COLO829 (cell line): ENCODE measurements at regions not wholly inside any gene's neighbourhood (a gene's known extent, or its start where the extent isn't known, plus 50 kb on each side); places are given as distances from the start of the nearest gene placed in this dataset.

Experiments used
- DNase-seq: peaks from one replicate; pipeline ENCODE4 v3.0.0; 2012; ENCODE audit warnings: low spot score

DNA sequence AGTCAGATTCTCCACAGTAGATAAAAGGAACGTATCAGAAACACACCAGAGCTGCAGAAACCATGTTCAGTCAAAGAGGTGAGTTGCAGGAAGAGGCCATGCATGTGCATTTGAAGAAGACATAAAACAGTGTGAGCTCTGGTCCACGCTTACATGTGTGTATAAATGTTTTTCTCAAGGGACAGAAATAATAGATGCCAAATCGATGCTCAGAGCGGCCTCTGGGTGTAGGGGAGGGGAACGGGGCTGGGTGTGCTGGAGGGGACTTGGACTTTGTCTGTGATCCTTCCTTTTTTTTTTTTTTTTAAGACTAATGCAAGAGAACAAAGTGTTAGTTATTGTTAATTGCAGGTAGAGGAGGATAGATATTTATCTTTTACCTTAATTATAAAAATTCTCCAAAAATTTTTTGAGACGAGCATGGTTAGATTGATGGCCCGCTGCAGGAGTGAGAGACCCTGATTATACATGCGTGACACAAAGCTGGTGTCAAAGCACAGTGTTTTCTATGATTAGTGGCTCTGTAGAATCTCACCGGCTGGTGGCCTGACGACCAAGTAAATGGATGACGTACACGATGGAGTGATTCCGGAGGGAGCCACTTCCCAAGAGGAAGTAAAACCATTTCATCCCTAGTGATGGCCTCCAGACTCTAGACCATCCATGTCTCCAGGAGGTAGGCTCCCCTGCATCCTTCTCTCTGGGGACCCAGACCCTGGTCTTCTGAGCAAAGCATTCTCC, 240.2 kb downstream of the ENGASE start:
- DNase-seq, result no peak

DNA sequence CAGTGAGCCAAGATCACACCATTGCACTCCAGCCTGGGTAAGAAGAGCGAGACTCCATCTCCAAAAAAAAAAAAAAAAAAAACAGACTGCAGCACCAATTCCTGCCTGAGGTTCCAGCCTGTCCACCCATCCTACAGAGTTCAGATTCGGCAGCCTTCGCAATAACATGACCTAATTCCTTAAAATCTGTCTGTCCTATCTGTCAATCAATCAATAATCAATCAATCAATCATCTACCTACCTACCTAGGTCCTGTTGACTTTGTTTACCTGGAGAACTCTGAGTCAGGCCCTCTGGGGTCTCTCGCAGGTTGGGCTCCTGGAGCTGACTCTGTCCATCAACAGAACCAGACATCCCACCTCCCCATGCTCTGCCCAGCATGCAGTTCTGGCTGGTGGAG, 236.7 kb downstream of the ENGASE start:
- no peak for DNase-seq

DNA sequence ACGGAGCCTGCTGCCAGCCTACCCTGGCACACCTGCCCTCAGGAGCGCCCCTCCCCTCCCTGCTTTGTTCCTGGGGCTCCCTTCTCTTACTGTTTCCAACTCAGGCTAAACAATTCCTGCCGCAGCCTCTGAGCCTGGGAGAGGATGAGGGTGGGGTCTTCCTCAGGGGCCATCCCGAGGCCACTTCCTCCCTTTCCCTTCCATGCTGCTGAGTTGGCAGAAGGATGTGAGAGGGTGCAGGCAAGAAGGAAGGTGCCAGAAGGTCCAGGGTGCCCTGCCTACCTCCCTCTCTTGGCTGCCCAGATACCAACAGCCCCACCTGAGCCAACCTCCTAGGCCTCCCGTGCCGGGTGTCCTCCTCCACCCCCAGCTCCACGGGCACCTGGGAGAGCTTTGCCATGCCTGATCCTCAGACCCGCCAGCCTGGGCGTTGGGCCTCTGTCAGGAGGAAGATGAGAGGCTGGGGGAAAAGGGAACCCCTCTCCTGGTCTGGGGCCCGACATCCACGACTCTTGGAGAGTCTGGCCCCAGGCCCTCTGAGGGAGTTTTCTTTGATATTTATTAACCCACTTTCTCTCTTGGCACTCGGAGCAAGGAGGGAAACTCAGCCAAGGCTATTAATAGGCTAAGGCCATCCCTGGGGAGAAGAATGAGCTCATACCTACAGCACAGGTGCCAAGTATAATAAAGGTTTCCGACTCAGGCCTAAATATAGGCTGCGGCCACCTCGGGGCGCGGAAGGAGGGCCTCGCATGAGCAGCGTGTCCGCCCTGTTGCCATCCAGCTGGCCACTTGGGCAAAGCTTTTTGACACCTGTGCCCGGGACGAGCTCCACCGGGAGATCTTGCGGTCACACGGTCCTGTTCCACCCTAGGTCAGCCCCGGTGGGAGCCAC, 232.0 kb downstream of the ENGASE start:
- DNase-seq, result no peak

DNA sequence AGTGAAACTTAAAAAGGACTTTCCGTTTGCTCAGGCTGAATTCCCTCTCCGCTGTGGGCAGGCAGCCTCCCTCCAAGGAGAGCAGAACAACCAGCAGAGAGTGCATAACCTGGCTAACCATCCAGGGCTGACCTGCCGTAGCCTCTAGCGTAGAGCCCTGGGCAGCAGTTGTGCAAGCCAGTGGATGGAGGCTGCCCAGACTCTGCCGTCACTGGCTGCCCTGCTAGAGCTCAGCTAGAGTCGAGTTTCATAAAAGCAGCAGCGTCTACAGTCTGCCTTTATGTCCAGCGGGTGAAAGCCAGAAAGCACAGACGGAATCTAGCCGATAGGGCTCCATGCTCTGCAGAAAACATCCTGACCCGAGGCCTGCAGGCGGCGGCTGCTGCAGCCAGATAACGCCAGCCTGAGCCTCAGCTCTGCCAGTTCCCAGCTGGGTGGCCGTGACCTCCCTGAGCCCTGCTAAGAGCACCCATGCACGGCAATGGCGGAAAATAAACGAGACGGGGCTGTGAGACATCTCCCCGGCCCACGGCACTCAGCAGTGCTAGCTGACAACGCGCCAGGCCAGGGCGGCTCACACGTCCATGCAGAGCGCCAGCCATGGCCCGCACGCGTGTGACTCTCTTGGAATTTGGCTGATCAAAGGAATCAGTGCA, 231.3 kb downstream of the ENGASE start:
- no peak for DNase-seq

DNA sequence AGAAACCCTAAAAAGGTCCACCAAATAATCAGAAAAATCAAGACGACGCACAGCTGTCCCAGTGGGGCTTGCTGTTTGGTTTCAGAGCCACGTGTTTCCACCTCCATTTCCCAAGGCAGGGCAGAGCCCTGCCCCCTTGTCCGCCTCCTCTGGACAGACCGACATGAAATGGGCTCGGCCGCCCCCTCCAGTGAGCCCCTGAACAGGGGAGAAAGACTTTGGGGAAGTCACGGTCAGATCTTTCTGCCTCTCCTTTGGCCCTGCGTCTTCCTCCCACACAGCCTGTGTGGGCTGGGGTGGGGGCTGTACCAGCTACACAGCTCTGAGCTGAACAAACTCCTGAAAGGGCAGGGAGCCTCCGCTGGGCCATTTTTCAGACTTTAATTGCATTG, 230.7 kb downstream of the ENGASE start:
- DNase-seq, result no peak

DNA sequence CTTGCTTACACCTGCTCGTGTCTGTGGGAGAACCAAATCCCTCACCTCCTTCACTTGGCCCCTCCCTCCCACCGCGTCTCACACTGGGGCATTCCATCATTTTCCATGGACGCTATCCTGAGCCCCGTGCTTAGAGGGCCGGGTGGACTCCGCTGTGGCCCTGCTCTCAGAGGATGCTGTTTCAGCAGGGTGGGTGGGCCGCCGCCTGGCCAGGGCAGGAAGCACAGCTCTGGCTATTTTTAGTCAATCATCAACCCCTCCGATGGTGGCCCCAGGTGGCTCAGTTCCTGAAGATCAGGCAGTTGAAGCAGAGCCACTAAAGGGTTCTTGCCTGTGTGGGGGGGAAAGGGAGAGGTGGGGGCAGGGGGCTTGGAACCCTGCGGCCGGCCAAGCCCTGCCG, 230.3 kb downstream of the ENGASE start:
- DNase-seq, result no peak

DNA sequence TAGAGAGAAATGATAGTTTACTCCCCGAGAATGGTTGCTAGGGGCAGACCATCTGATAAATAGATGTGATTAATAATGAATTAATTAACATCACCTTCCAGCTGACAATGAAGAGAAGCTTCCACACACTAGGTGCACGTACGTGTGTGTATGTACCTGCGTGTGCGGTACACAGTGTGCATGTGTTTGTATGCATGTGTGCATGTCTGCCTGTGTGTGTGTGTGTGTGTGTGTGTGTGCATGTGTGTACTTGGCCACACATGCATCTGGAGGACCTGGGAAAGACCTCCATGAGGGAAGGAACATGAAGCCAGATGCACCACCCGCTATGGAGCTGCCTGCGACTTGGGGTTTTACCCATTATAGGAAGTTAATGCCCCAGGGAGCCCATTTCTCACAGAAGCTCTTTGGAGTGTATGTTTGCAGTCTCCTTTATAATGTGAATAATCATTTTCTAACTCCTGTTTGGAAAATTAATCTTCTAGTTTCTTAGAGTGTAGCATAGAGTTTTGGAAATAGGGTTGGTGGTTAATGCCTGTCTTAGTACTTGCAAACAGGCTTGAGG, 229.1 kb downstream of the ENGASE start:
- no peak for DNase-seq

DNA sequence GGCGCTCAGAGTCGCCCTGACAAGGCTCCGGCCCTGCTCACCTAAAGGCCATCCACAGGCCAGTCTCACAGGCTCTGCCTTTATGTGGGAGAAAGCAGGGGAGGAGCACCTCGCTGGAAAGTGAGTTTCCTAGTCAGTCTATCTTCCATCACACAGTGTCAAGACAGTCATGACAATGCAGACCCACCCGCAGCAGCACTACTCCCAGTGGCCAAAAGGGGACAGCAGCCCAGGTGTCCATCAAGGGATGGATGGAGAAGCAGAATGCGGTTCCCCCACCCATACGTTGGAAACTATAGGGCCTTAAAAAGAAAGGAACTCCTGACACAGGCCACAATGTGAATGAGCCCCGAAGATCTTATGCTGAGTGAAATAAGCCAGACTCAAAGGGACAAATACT, 226.8 kb downstream of the ENGASE start:
- DNase-seq, result no peak

DNA sequence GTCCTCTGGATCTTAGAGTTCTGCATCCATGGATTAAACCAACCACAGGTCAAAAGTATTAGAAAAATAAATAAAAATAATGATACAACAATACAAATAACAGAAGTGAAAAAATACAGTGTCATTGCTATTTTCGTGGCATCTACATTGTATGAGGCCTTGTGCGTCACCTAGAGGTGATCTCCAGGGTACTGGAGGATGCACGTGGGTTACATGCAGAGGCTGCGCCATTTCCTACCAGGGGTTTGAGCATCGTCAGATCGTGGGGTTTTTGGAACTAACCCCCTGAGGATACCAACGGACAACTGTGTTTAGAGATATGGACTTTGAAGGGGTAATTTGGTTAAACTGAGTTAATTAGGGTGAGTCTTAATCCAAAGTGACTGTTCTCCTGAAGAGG, 224.7 kb downstream of the ENGASE start:
- DNase-seq, result no peak

DNA sequence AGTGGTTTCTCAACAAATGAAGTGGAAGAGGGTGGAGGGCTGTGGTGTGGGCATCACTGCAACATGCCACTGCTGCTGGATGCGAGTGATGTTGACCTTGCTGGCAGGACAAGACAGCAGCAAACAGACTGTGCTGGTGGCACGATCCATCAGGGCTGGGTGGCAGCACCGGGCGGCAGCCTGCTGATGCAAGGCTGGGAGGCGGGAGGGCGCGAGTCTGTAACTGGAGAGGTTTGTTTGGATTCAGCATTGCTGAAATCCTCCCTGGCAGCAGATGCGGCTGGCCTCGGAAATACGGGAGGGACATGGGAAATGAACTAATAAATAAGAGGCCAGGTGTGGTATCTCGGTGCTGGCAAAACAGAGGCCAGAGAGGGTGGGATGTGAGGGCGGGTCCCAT, 224.2 kb downstream of the ENGASE start:
- DNase-seq, result no peak

DNA sequence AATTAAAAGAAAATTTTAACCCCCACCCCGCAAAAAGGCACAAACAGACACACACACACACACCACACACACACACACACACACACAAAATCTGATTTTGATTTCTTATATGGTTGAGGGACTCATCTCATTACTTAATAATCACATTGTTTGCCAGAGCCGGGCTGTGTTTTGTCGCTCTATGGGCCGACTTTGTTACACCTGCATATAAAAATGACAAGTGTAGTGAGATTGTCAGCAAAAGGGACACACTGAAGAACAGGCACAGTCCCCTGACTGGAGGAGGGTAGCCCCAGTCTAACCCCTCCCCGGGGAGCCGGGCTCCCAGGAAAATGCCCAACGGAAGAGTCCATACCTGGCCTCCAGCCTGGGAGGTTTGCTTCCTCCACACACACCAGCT, 221.6 kb downstream of the ENGASE start:
- DNase-seq, result no peak

DNA sequence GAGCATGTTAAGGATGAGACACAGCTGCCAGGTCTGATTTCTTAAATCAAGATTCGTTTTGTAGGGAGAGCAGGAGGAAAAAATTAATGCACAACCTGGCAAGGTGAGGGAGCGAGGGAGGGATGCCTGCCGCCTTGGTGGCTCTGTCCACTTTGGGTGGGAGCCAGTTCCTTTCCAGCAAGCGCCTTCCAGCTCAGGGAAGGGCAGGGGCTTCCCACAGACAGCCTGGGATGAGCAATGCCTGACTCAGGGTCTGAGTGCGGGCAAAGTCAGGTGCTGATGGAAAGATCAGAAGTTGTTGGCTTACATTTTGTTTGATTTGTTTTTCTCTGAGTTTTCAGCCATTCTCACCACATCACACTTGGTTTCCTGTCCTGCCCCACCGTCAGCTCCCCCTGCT, 220.7 kb downstream of the ENGASE start:
- DNase-seq, result no peak

DNA sequence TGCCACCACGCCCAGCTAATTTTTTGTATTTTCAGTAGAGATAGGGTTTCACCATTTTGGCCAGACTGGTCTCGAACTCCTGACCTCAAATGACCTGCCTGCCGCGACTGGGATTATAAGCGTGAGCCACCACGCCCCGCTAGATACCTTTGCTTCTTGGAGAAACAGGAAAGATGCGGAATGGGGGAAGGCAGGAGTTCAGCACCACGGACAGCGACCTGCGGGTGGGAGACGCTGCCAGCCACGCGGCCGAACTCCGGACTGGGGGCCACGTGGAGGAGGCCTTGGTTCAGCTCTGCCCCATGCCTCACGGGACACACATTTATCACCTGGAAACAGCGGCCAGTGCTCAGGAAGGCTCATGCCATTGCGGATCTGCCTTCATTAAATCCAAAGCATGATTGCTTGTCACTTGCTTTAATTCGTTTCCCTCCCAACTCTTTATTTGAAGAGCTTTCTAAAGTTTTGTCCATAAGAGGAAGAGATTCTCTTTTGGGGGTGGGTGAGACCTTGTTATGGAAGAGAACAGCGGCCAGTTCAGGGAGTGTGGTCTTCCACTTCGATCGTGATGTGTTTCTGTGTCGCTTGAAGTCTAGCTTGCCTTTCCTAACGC, 219.9 kb downstream of the ENGASE start:
- peak; percentile 45 for DNase-seq

DNA sequence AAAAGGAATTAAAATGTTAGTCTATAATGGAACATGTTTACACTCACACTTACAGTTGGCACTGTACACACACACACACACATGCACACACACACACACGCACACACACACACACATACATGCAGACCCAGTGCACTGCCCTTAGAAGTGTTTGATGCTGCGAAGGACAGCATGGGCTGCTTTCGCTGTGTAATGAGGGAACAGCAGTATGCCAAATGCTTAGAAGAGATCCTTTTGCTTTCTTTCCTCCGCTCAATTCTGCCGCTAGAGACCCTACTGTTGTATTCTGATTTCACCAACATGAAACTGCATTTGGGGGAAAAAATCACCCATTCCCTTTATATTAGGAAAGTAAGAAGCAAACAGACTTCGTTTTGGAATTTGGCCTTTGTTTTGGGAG, 217.9 kb downstream of the ENGASE start:
- no peak for DNase-seq

DNA sequence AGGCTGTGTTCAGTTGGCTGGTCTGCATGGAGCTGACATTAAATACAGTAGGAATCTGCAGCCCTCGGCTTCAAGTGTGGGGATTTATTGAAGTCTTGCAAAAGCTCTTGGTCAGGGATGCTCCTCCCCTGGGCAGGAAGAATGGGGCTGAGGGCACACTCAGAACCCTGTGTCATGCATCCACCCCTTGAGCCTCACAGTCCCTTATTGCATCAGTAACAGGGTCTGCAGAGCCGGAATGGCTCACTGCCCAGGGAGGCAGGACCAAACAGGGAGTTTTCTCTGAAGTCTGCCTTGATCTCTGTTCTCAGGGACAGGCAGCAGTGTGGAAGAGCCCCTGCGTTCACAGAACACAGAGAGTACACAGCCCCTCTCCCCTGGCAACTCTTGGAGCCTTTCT, 216.8 kb downstream of the ENGASE start:
- no peak for DNase-seq

DNA sequence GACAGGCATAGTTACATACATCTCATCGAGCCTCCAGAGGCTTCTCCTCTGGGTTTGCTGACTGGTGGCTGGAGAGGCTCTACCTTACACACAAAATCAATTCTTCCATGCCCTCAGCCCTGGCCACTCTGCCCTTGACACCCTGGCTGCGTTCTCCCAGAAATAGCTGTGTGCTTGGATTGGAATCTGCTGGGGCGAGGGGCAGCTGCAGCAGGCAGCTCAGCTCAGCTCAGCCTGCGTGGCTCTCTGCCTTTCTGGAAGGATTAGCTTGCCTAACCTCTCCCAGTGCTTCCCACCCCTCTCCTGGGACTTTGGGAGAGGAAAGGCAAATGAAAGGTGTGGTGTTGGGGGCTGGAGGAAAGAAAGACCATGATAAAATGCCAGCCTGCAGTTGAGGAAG, 216.1 kb downstream of the ENGASE start:
- DNase-seq, result no peak

DNA sequence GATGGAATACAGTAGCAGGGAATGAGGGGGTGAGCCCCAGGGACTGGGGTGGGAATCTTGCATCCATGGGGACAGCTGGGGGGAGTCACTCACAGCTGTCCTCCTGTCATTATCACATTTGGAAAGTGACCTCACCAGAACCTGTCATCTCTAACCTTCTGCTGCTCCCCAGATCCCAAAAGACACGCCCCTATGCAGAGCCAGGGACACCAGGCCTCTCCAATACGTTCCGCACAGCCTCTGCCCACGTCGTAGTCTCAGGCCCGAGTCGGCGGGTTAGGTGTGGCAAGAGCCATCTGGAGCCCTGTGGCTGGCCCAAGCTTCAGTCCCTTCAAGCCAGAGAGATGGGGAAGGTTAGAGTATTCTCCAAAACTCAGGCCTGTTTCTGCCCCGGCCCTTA, 214.3 kb downstream of the ENGASE start:
- no peak for DNase-seq

DNA sequence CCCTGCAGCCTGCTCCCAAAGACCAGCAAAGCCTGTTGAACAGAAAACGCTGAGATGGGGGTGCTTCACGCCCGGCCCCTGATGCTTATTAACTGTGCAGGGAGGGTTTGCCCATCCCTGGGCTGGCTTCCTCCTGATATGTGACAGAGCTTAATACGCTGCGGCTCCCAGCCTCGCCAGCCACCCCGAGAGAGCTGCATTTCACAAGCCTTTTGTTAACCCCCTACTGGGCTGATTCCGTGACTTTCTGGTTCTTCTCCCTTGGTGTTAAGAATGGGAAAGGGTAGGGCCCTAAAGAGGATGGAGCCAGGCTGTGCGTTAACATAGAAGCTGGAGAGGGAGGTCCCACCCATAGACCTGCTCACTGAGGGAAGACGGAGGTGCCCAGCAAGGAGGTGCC, 211.8 kb downstream of the ENGASE start:
- no peak for DNase-seq

DNA sequence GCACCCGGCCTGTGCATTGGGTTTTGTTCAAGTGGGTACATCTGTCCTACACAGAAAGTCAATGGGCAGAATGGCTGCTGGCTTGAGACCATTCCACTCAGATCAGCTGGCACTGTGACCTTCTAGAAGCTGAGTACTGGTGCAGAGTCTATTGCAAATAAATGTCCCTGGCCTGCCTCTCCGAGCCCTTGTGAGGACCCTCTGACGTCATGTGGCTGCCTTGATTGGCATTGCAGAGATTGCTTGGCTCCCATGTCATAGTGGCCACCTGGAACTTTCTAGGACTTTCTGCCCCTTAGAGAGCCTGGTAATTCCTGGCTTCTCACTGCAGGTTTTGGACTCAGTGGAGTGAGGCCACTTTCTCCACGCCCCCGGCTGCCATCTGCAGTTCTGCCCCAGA, 211.3 kb downstream of the ENGASE start:
- no peak for DNase-seq

DNA sequence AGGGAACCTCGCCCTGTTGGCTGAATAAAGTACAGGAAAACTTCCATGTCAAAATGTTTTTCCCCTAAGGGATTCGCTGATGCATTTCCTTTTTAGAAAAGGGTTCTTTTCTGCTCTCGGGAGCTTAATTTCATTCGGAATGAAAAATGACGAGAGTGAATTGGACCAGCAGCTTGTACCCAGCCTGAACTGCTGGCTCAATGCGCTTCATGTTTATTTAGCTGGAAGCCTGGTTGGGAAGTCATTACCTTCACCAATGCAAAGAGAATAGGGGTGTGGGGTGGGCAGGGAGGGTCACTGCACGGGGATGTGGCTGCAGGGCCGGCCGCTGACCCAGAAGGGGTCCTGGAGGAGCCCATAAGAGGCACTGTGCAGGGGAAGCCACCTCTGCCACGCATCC, 207.7 kb downstream of the ENGASE start:
- no peak for DNase-seq

DNA sequence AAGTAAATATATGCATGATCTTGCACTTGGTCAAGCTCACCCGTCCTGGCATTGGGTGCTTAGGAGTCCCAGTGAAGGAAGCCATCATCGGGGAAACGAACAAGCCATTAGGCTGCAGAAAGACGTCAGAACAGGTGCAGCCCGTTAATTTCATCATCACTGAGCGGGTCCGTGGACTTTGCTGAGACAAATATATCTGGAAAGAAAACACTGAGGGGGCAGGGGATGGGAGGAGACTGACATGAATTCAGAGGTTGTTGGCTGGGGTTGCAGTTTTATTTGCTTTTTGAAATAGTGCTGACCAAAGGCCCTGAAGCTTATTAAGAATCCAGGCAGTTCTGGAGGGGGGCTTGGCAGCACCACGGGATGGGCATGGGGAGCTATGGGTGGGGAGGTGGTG, 207.2 kb downstream of the ENGASE start:
- DNase-seq, result no peak

DNA sequence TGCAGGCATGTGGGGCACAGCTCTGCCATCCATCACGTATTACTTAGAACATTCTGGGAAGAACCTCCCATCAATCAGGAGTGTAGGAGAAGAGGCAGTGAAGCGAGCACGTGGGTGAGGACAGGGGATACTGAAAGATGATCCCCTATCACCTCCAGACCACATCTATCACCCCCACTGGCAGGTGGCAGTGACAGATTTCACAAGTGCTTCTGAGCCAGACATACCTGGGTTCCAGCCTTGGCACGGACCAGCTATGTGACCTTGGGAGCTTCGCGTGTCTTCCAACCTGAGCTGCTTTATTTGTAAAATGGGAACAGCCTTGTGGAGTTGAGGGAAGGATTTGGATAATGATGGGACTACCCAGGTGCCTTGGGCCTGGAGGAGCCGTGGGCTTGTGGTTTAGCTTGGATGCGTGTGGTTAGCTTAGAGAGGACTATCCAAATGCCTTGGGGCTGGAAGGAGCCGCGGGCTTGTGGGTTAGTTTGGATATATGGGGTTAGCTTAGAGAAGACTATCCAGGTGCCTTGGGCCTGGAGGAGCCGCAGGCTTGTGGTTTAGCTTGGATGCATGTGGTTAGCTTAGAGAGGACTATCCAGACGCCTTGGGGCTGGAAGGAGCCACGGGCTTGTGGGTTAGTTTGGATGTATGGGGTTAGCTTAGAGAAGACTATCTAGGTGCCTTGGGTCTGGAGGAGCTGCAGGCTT, 206.4 kb downstream of the ENGASE start:
- no peak for DNase-seq
